Left cardiac atrium (tissue), 4 donors: ENCODE measurements at regions not wholly inside any gene's neighbourhood (a gene's known extent, or its start where the extent isn't known, plus 50 kb on each side); places are given as distances from the start of the nearest gene placed in this dataset.
"Not testable (repeated sequence)": the region's sequence is repeated elsewhere in the genome, so short reads cannot be mapped to it uniquely, and the experiment has no call there.

Experiments used
- ATAC-seq, 2 donors: fragments of 200-7000 bp; cut with Tn5 transposase; one replicate each; pipeline ENCODE4 v1.9.1; 2020; ENCODE audit warnings: mild to moderate bottlenecking in 2 of 2, moderate library complexity in 2 of 2
- DNase-seq: peaks from one replicate; pipeline ENCODE4 v3.0.0-alpha.2; 2020
- intact Hi-C, 2 donors: fragments of 100-400 bp; cut with DNase I; formaldehyde crosslinking; loops; one replicate each; pipeline versions ENCODE4 v1.14.1 to v1.15.1; 2022 to 2023
- donor health status: DM: no; HTN: yes; CAD: no.
- donor health status: DM: no; HTN: yes; CAD: no; lungs with severe emphysema.
- donor health status: DM: yes; HTN: yes; CAD: no.
- donor health status: Dilated cardiomyopathy.

DNA sequence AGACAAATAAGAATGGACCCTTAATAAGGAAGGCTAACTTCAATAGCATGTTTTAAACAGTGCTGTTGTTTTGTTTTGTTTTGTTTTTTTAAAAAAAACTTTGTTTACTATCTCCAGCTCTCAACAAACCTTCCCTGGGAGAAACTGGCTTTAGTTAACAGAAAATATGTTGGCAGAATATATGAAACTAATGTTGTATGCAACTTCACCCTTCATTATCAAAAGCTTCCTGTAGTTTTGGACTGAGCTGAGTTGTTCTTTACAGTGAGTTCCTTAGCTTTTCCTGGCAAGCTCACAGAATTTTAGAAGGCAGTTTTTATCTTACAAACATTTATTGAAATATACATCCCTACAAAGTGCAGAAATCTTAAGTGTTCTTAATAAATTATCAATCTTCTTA lies 2480.7 kb upstream of the PCDH20 start:
- intact Hi-C loops: no loop called here
- ATAC-seq (no peak), DNase-seq (no peak)

DNA sequence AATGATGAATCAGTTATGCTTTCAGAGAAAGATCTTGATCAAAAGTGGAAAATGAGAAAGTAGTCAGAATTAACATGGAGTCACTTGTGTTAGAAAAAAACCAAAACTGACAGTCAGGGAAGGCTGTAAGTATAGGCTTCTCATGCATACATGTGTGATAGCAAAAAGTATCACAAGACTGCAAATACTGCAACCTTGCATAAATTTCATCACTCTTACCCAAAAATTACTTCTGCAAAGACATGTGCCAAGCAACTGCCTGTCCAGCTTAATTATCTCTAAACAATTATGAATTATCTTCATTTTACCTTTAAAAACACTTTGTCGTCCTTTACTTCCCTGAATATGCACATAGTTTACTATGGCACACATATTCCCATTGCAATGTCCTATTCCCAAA lies 2466.4 kb upstream of the PCDH20 start:
- DNase-seq (no peak), ATAC-seq (no peak)
- intact Hi-C loops: no loop called here

DNA sequence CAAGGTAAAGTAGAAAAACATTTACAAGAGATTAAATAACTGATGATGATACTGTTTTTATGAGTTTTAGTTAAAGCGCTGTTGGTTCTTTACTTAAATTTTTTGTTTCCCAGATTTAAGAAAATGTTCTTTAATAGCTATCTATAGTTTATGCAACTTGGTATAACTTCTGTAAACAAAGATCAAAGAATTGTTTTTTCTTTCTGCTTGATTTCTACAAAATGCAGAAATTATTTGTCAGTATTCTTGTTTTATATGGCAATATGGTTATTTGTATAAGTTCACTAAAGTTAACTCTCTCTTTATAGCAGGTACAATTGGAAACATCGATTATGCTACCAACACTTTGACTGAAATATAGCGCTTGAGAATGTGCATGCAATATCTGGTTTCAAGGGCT lies 2465.1 kb upstream of the PCDH20 start:
- intact Hi-C loops: no loop called here
- ATAC-seq: no peak
- no peak for DNase-seq

DNA sequence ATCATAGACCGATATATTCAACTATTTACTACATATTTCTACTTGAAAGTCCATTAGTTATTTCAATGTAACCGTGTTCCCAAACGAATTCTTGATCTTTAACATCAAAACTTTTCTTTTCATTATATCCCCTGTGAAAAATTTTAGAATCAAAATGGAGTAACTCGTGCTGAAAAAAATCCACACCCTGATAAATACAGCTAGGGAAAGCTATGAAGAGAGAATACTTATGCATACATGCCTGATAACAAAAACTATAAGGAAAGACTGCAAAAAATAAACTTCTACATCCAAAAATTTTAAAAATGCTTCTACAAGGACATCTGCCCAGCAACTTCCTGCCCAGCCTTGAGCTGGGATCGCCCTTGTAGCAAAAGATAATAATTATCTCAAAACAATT lies 2458.3 kb upstream of the PCDH20 start:
- no peak for DNase-seq
- intact Hi-C loops: no loop called here

DNA sequence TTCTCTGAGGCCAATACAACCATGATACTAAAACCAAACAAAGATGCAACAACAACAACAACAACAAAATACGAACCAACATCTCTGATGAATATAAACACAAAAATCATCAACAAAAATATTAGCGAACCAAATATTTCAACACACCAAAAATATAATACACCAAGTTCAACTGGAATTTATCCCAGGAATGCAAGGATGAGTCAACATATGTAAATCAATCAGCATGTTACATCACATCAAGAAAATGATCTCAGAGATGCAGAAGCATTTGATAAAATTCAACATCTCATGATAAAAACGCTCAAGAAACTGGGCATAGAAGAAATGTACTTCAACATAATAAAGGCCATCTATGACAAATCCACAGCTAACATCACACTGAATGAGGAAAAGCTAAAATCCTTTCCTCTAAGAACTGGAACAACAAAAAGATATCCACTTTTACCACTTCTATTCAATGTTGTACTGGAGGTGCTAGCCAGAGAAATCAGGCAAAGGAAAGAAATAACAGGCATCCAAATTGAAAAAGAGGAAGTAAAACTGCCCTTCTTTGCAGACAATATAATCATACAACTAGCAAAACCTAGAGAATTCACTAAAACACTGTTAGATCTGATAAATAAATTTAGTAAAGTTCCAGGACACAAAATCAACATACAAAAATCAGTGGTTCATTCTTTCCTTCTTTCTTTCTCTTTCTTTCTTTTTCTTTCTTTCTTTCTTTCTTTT lies 2448.7 kb upstream of the PCDH20 start:
- intact Hi-C loops: no loop called here
- no peak for ATAC-seq
- DNase-seq: no peak

More for the DNA sequence above, 2458.3 kb upstream of the PCDH20 start:
- ATAC-seq: no peak

DNA sequence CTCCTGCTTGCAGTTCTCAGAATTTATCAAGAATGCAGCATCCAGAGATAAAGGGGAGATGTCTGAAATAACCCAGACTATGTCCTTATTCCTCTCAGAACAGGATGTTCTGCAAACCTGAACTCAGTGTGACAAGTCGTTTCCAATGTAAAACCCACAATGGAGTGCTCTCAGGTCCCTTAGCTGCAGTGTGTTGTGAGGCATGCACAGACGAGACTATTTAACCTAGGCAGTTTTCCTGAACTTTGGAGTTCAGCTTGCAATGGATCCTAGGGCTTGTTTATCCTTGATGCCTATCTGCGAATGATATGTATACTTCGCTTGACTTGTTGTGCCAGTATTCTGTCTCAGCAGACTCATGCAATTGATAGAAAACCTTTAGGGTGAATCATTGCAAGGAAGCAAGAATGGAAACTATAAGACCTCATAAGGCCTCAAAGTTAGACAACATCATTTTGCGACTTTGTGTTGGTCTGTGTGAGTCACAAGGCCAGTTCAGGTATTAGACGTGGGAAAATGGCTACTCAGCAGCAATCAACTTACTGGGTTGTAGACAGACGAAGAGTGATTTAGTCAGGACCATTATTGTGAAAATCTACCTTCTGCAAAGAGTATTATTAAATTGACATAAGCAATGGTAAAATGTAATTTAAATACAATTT lies 2439.9 kb upstream of the PCDH20 start:
- ATAC-seq (no peak), DNase-seq (no peak)
- intact Hi-C loops: no loop called here

DNA sequence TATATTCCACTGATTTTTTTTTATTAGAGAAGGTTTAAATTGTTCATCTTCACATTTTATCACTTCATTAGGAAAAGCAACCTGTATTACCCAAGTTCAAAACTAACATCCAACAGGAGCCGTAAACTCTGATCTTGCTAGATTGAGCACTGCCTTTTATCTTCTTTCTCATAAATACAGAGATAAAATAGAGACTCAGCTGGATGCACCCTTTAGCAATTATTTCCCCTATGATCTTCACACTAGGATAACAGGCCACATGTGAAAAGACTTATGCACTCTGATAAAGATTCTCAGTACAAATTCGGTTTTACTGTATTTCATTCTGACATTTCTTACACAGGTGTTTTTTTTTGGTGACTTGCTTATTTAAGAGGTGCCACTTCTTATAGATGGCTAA lies 2438.2 kb upstream of the PCDH20 start:
- ATAC-seq (no peak), DNase-seq (no peak)
- intact Hi-C loops: no loop called here

DNA sequence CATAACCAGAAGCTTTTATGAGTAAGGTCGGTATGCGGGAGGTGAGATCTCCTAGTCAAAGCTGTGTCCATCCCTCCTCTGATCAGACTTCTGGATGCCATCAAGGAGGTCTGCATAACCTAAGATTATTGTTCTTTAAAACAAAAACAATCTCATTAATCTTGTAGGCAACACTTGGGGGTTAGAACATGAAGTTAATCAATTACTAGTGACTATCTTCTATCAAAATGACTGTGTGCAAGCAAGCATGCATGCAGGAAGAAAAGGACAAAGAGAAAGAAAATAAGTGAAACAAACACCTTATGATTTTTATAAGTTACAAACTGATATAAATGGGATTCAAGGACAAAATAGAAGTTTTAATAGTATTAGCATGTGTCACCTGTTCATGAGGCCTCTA lies 2435.9 kb upstream of the PCDH20 start:
- intact Hi-C loops: no loop called here
- ATAC-seq (no peak), DNase-seq (no peak)

DNA sequence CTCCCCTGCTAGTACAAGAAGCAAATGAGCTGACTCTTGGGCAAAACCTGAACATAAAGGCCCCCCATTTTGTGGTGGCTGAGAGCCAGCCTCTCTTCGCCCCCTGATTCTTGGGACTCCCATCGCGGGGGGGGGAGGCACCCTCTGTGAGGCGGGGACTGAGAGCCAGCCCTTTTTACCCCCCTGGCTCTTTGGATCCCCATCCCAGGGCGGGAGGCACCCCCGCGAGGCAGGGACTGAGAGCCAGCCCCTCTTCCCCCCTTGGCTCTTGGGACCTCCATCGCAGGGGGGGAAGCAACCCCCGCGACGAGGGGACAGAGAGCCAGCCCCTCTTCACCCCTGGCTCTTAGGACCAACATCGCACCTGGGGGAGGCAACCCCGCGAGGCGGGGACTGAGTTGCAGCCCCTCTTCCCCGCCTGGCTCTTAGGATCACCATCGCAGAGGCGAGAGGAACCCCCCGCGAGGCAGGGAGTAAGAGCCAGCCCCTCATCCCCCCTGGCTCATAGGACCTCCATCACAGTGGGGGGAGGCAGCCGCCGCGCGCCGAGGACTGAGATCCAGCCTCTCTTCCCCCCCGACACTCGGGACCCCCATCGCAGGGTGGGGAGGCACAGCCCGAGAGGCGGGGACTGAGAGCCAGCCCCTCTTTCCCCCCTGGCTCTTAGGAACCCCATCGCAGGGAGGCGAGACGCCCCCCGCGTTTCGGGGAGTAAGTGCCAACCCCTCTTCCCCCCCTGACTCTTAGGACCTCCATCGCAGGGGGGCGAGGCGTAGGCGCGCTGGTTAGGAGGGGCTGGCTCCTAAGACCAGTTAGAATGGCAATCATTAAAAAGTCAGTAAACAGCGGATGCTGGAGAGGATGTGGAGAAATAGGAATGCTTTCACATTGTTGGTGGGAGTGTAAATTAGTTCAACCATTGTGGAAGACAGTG lies 2428.4 kb upstream of the PCDH20 start:
- intact Hi-C loops: no loop called here
- no peak for ATAC-seq
- DNase-seq: no peak

DNA sequence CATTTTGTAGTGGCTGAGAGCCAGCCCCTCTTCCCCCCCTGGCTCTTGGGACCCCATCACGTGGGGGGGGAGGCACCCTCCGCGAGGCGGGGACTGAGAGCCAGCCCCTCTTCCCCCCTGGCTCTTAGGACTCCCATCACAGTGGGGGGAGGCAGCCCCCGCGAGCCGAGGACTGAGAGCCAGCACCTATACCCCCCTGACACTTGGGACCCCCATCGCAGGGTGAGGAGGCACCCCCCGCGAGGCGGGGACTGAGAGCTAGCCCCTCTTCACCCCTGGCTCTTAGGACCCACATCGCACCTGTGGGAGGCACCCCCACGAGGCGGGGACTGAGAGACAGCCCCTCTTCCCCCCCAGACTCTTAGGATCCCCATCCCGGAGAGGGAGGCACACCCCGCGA lies 2426.5 kb upstream of the PCDH20 start:
- no peak for DNase-seq
- intact Hi-C loops: no loop called here
- ATAC-seq: no peak

DNA sequence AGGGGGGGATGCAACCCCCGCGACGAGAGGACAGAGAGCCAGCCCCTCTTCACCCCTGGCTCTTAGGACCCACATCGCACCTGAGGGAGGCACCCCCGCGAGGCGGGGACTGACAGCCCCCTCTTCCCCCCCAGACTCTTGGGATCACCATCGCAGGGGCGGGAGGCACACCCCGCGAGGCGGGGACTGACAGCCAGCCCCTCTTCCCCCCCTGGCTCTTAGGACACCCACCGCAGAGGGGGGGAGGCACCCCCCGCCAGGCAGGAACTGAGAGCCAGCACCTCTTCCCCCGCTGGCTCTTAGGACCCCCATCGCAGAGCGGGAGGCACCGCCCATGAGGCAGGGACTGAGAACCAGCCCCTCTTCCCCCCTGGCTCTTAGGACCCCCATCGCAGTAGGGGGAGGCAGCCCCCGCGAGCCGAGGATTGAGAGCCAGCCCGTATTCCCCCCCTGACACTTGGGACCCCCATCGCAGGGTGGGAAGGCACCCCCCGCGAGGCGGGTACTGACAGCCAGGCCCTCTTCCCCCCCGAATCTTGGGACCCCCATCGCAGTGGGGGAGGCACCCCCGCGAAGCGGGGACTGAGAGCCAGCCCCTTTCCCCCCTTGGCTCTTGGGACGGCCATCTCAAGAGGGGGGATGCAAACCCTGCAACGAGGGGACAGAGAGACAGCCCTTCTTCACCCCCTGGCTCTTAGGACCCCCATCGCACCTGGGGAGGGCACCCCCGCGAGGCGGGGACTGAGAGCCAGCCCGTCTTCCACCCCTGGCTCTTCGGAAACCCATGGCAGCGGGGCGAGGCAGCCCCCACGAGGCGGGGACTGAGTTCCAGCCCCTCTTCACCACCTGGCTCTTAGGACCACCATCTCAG lies 2425.1 kb upstream of the PCDH20 start:
- DNase-seq: no peak
- no peak for ATAC-seq
- intact Hi-C loops: no loop called here

DNA sequence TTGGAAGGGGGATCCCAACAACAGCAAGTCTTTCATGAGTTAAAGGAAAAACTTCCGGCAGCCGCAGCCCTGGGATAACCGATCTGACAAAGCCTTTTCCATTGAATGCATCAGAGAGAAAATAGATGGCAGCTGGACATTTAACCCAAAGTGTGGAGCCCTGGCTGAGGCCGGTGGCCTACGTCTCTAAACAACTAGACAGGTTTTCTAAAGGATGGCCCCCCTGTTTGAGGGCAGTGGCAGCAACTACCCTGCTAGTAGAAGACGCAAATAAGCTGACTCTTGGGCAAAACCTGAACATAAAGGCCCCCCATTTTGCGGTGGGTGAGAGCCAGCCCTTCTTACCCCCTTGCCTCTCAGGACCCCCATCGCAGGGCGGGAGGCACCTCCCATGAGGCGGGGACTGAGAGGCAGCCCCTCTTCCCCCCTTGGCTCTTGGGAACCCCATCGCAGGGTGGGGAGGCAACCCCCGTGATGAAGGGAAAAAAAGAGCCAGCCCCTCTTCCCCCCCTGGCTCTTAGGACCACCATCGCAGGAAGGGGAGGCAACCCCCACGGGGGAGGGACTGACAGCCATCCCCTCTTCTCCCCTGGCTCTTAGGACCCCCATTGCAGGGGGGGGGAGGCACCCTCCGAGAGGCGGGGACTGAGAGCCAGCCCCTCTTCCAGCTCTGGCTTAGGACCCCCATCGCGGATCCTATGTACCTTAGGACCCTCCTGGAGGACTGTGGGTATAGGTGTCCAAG lies 2422.9 kb upstream of the PCDH20 start:
- no peak for ATAC-seq
- DNase-seq: no peak
- intact Hi-C loops: no loop called here

DNA sequence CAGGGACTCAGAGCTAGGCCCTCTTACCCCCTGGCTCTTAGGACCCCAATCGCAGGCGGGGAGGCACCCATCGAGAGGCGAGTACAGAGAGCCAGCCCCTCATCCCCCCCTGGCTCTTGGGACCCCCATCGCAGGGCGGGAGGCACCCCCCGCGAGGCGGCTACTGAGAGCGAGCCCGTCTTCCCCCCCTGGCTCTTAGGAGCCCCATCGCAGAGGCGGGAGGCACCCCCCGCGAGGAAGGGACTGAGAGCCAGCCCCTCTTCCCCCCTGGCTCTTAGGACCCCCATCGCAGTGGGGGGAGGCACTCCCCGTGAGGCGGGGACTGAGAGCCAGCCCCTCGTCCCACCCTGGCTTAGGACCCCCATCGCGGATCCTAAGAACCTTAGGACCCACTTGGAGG lies 2422.1 kb upstream of the PCDH20 start:
- intact Hi-C loops, DNase-seq: not testable (repeated sequence)

DNA sequence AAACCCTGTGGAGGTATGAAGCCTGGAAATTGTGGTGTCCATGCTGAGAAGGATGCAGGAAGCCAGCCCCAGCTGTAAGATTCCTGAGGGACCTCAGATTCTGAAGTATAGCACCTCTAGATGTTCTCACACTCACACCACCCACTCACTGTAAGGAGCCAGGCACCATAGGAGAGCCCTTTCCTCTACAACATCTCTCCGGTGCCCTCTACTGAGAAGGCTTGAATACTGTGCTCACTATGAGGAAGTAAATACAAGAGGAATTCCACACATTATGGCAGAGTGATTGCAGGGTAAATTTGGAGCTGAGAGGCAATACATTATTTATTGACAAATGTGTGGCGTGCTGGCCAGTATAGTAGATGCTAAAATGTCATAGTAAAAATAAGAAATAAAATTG lies 2414.0 kb upstream of the PCDH20 start:
- intact Hi-C loops, DNase-seq, ATAC-seq: not testable (repeated sequence)

More for the DNA sequence above, 2422.1 kb upstream of the PCDH20 start:
- ATAC-seq: not testable (repeated sequence)

DNA sequence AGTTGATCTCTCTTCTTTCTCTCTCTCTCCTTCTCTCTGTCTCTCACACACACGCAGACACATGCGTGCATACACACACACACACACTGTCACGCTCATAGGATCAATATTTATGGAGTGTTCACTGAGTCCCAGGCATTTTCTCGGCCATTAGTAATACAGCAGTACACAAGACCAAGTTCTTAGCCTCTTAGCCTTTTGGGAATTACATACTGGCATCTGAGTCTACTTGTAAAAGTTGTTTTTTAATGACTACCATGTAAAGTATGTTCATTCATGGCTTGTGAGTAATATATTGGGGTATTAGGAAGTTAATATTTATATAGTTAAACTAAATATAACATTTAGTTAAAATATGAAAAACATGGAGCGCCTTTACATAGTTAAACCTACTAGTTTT lies 2406.1 kb upstream of the PCDH20 start:
- ATAC-seq, DNase-seq, intact Hi-C loops: not testable (repeated sequence)

DNA sequence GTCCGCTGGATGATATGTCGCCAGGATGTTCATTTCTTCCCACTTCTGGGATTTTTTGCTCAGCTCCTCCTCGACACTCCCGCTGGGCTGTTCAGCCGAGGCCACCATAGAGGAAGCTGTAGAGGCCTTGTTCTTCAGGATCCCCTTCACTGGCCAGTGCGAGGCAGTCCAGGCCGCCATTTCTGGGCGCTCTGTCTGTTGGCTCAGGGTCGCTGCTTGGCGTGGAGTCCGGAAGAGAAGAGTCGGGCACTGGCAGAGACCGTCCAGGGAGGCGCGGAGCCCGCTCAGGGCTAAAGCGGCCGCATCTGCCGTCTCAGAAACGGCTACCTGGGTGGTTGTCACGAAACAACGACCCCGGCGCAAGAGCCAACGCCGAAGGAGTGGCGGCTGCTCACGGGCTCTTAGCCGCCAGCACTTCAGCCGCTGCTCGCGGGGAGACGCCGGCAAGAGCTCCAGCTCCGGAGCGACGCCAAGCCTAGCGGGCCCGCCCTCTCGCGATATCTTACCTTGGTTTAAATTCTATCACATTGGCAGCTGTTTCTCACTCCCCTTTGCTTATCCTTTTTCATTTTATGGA lies 2395.9 kb upstream of the PCDH20 start:
- intact Hi-C loops, ATAC-seq: not testable (repeated sequence)

DNA sequence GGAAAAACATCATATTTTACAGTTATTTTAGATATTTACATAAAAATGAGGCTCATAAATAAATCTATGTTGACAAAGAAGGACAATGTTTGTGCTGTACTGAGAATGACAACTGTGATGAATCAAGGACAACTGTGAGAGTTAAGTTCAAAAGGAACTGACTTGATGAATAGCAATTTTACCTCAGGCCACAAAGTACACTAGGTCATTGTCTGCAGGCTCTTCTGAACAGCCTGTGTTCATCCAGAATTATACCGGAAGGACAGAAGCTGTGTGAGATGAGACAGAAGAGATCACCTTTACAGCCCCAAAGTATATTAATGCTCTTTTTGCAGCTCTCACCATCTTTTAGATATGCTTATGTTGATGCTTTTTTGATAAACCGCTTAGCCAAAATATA lies 2375.5 kb upstream of the PCDH20 start:
- DNase-seq, intact Hi-C loops, ATAC-seq: not testable (repeated sequence)

More for the DNA sequence above, 2395.9 kb upstream of the PCDH20 start:
- DNase-seq: not testable (repeated sequence)

DNA sequence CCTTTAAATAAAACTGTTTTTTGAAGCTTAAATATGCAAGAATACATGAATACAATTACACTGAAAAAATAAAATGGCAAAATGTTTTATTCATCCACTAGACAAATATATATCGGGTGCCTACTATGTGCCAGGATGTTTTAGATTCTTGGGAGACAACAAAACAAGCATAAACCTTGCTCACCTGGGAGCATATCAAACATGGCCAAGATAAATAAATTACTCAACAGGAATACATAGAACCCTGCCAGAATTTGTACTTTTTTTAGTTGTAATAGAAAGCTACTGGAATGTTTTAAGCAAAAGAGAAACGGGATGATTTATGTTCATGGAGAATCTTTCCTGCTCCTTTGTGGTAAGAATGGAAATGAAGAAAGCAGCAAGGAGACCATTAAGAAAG lies 2358.5 kb upstream of the PCDH20 start:
- intact Hi-C loops: no loop called here
- ATAC-seq: no peak
- no peak for DNase-seq
